COLO668 (cell line): ENCODE measurements at regions not wholly inside any gene's neighbourhood (a gene's known extent, or its start where the extent isn't known, plus 50 kb on each side); places are given as distances from the start of the nearest gene placed in this dataset.
"Not testable (repeated sequence)": the region's sequence is repeated elsewhere in the genome, so short reads cannot be mapped to it uniquely, and the experiment has no call there.

Experiments
- DNase-seq: peaks from one replicate; lab custom pipeline; 2025; ENCODE audit not compliant: unreplicated experiment; lab: John Stamatoyannopoulos, UW

GRCh38 chr4:27916452-27917184 lies 1056.0 kb downstream of the STIM2 start:
- no peak for DNase-seq

- no peak for DNase-seq
Observed at GRCh38 chr4:27917381-27917780, 1056.7 kb downstream of the STIM2 start.

GRCh38 chr4:27921231-27921630 lies 1060.6 kb downstream of the STIM2 start:
- no peak for DNase-seq

GRCh38 chr4:27928761-27929540 lies 1068.3 kb downstream of the STIM2 start:
- DNase-seq, result no peak

GRCh38 chr4:27930291-27930690 lies 1069.7 kb downstream of the STIM2 start:
- no peak for DNase-seq

- DNase-seq, result no peak
Observed at GRCh38 chr4:27930976-27931375, 1070.3 kb downstream of the STIM2 start.

GRCh38 chr4:27931584-27931983 lies 1070.9 kb downstream of the STIM2 start:
- no peak for DNase-seq

- DNase-seq, result no peak
Observed at GRCh38 chr4:27934871-27935270, 1074.2 kb downstream of the STIM2 start.

- no peak for DNase-seq
Observed at GRCh38 chr4:27946799-27947198, 1086.2 kb downstream of the STIM2 start.

GRCh38 chr4:27947302-27947701 lies 1086.7 kb downstream of the STIM2 start:
- no peak for DNase-seq

- DNase-seq, result no peak
Observed at GRCh38 chr4:27964095-27964494, 1103.5 kb downstream of the STIM2 start.

GRCh38 chr4:27966664-27967063 lies 1106.0 kb downstream of the STIM2 start:
- DNase-seq, result no peak

GRCh38 chr4:27973056-27973455 lies 1112.4 kb downstream of the STIM2 start:
- DNase-seq, result no peak

GRCh38 chr4:27973700-27974099 lies 1113.1 kb downstream of the STIM2 start:
- no peak for DNase-seq

GRCh38 chr4:27974339-27974738 lies 1113.7 kb downstream of the STIM2 start:
- no peak for DNase-seq

GRCh38 chr4:27974881-27975280 lies 1114.2 kb downstream of the STIM2 start:
- DNase-seq, result not testable (repeated sequence)

GRCh38 chr4:27978427-27979109 lies 1117.9 kb downstream of the STIM2 start:
- DNase-seq, result not testable (repeated sequence)

- no peak for DNase-seq
Observed at GRCh38 chr4:27985522-27985921, 1124.9 kb downstream of the STIM2 start.

- DNase-seq, result no peak
Observed at GRCh38 chr4:27986476-27986875, 1125.8 kb downstream of the STIM2 start.

- no peak for DNase-seq
Observed at GRCh38 chr4:28001698-28002097, 1141.1 kb downstream of the STIM2 start.

- no peak for DNase-seq
Observed at GRCh38 chr4:28004520-28004919, 1143.9 kb downstream of the STIM2 start.

GRCh38 chr4:28006021-28006420 lies 1145.4 kb downstream of the STIM2 start:
- no peak for DNase-seq
